ENCODE measurements at regions not wholly inside any gene's neighbourhood (a gene's known extent, or its start where the extent isn't known, plus 50 kb on each side); places are given as distances from the start of the nearest gene placed in this dataset.

- Histone ChIP-seq H3K27me3 (ENCODE audit: insufficient read depth, low read depth, low read length) (no peaks in the 10 kb centered on the region), H3F3A (ENCODE audit: insufficient read depth, low read length, poor library complexity, severe bottlenecking) (no peaks in the 10 kb centered on the region), H3K4me2 (ENCODE audit: low read length) (no peak overlapping the region), H3K27ac (ENCODE audit: low read length) (no peak overlapping the region), H3K4me3 (ENCODE audit: low read length) (no peak overlapping the region), H2AFZ (ENCODE audit: low read depth, low read length) (no peak overlapping the region), H4K20me1 (ENCODE audit: insufficient read depth) (no peaks in the 10 kb centered on the region), H3K79me2 (replicated peaks; ENCODE audit: insufficient read depth, low read length) (no peaks in the 10 kb centered on the region), H3K9me3 (ENCODE audit: low read length) (no peaks in the 10 kb centered on the region), H3K36me3 (ENCODE audit: insufficient read depth, low read length) (no peaks in the 10 kb centered on the region), H3K9ac (ENCODE audit: low read length) (no peak overlapping the region), H3K9me2 (ENCODE audit: insufficient read depth, low read length) (no peaks in the 10 kb centered on the region)
- TF ChIP-seq CTCF (IDR thresholded peaks at IDR 0.05; ENCODE audit: poor library complexity, severe bottlenecking) (no peak), EZH2 (IDR thresholded peaks at IDR 0.05; ENCODE audit: borderline replicate concordance, insufficient read depth, low read length, poor library complexity, severe bottlenecking) (no peak), SMC3 (conservative IDR thresholded peaks at IDR 0.05; ENCODE audit: poor library complexity) (no peak), TAF1 (IDR thresholded peaks at IDR 0.05; ENCODE audit: low read depth) (no peak), MXI1 (conservative IDR thresholded peaks at IDR 0.05; ENCODE audit: poor library complexity, severe bottlenecking) (no peak), RAD21 (conservative IDR thresholded peaks at IDR 0.05) (no peak), EP300 (conservative IDR thresholded peaks at IDR 0.05; ENCODE audit: poor library complexity, severe bottlenecking) (no peak), POLR2AphosphoS5 (IDR thresholded peaks at IDR 0.05) (no peak), REST (IDR thresholded peaks at IDR 0.05; ENCODE audit: borderline replicate concordance) (no peak)
These were observed 118.8 kb upstream of the CCND2 start for GRCh38 chr12:4154672-4155225.

- no peak overlapping the region for H3K9ac ChIP-seq (ENCODE audit: low read length)
- H3K4me2 ChIP-seq (ENCODE audit: low read length): no peak overlapping the region
- no peaks in the 10 kb centered on the region for H3K9me3 ChIP-seq (ENCODE audit: low read length)
- H3K27ac ChIP-seq (ENCODE audit: low read length): no peak overlapping the region
- no peaks in the 10 kb centered on the region for H4K20me1 ChIP-seq (ENCODE audit: insufficient read depth)
- no peak overlapping the region for H3K4me3 ChIP-seq (ENCODE audit: low read length)
- no peaks in the 10 kb centered on the region for H3K36me3 ChIP-seq (ENCODE audit: insufficient read depth, low read length)
- TF ChIP-seq EZH2 (IDR thresholded peaks at IDR 0.05; ENCODE audit: borderline replicate concordance, insufficient read depth, low read length, poor library complexity, severe bottlenecking) (no peak), TAF1 (IDR thresholded peaks at IDR 0.05; ENCODE audit: low read depth) (no peak), EP300 (conservative IDR thresholded peaks at IDR 0.05; ENCODE audit: poor library complexity, severe bottlenecking) (no peak), CTCF (IDR thresholded peaks at IDR 0.05; ENCODE audit: poor library complexity, severe bottlenecking) (no peak), MXI1 (conservative IDR thresholded peaks at IDR 0.05; ENCODE audit: poor library complexity, severe bottlenecking) (no peak), POLR2AphosphoS5 (IDR thresholded peaks at IDR 0.05) (no peak), REST (IDR thresholded peaks at IDR 0.05; ENCODE audit: borderline replicate concordance) (no peak), SMC3 (conservative IDR thresholded peaks at IDR 0.05; ENCODE audit: poor library complexity) (no peak), RAD21 (conservative IDR thresholded peaks at IDR 0.05) (no peak)
- H3K79me2 ChIP-seq (replicated peaks; ENCODE audit: insufficient read depth, low read length): no peaks in the 10 kb centered on the region
- no peak overlapping the region for H2AFZ ChIP-seq (ENCODE audit: low read depth, low read length)
- no peaks in the 10 kb centered on the region for H3K27me3 ChIP-seq (ENCODE audit: insufficient read depth, low read depth, low read length)
- no peaks in the 10 kb centered on the region for H3K9me2 ChIP-seq (ENCODE audit: insufficient read depth, low read length)
- no peaks in the 10 kb centered on the region for H3F3A ChIP-seq (ENCODE audit: insufficient read depth, low read length, poor library complexity, severe bottlenecking)
These were observed 120.1 kb upstream of the CCND2 start for GRCh38 chr12:4153343-4153892.
